Astrocyte (in vitro differentiated cells and primary cell): ENCODE measurements at regions not wholly inside any gene's neighbourhood (a gene's known extent, or its start where the extent isn't known, plus 50 kb on each side); places are given as distances from the start of the nearest gene placed in this dataset.

Experiments
- DNase-seq: peaks from one replicate; pipeline ENCODE4 v3.0.0-alpha.2; 2010; ENCODE audit warnings: low read depth
- FAIRE-seq: peaks from 2 replicates; lab custom pipeline; 2011; peaks lifted over from hg19 to GRCh38; lab: Jason Lieb, UNC
- H2AFZ ChIP-seq: 2 replicates; pipeline ENCODE4 v1.6.0; 2012; ENCODE audit warnings: low read depth, low read length, inconsistent platforms
- H3K27ac ChIP-seq: 2 replicates; pipeline ENCODE4 v1.5.1; 2011; ENCODE audit warnings: low read depth, low read length, inconsistent platforms
- H3K27me3 ChIP-seq: 2 replicates; pipeline ENCODE4 v1.6.0; 2011; ENCODE audit warnings: low read length, inconsistent platforms; ENCODE audit not compliant: insufficient read depth
- H3K36me3 ChIP-seq: 2 replicates; pipeline ENCODE4 v1.5.1; 2011; ENCODE audit warnings: low read length, inconsistent platforms; ENCODE audit not compliant: insufficient read depth
- H3K4me1 ChIP-seq: 2 replicates; pipeline ENCODE4 v1.5.1; 2011; ENCODE audit warnings: low read length, inconsistent platforms; ENCODE audit not compliant: insufficient read depth
- H3K4me2 ChIP-seq: 2 replicates; pipeline ENCODE4 v1.6.0; 2012; ENCODE audit warnings: low read length, inconsistent platforms
- H3K4me3 ChIP-seq: 2 replicates; pipeline ENCODE4 v1.5.1; 2011; ENCODE audit warnings: low read depth, mild to moderate bottlenecking, low read length, inconsistent platforms; ENCODE audit not compliant: insufficient read depth
- H3K79me2 ChIP-seq: 2 replicates; pipeline ENCODE4 v1.6.0; 2012; ENCODE audit warnings: mild to moderate bottlenecking, low read length, inconsistent platforms; ENCODE audit not compliant: insufficient read depth
- H3K9ac ChIP-seq: 2 replicates; pipeline ENCODE4 v1.6.0; 2012; ENCODE audit warnings: mild to moderate bottlenecking, low read length, inconsistent platforms
- H3K9me3 ChIP-seq: 2 replicates; pipeline ENCODE4 v1.5.1; 2012; ENCODE audit warnings: low read depth, mild to moderate bottlenecking, low read length, inconsistent platforms; ENCODE audit not compliant: insufficient read depth
- H4K20me1 ChIP-seq: 2 replicates; pipeline ENCODE4 v1.6.0; 2012; ENCODE audit warnings: low read length, inconsistent platforms; ENCODE audit not compliant: insufficient read depth
- H3K27ac Mint-ChIP-seq: one replicate; pipeline ENCODE4 v1.8.0; 2021; ENCODE audit warnings: mild to moderate bottlenecking, mixed read lengths; ENCODE audit not compliant: unreplicated experiment
- H3K27me3 Mint-ChIP-seq: one replicate; pipeline ENCODE4 v1.8.0; 2021; ENCODE audit warnings: low read depth, mixed read lengths; ENCODE audit not compliant: unreplicated experiment
- H3K36me3 Mint-ChIP-seq: one replicate; pipeline ENCODE4 v1.8.0; 2021; ENCODE audit warnings: low read depth, mixed read lengths; ENCODE audit not compliant: unreplicated experiment
- H3K4me1 Mint-ChIP-seq: one replicate; pipeline ENCODE4 v1.8.0; 2021; ENCODE audit warnings: low read depth, mixed read lengths; ENCODE audit not compliant: unreplicated experiment
- H3K4me3 Mint-ChIP-seq: one replicate; pipeline ENCODE4 v1.8.0; 2021; ENCODE audit warnings: mild to moderate bottlenecking, moderate library complexity, mixed read lengths; ENCODE audit not compliant: unreplicated experiment
- H3K9me3 Mint-ChIP-seq: one replicate; pipeline ENCODE4 v1.8.0; 2021; ENCODE audit warnings: mild to moderate bottlenecking, mixed read lengths; ENCODE audit not compliant: unreplicated experiment
- EZH2 ChIP-seq: IDR thresholded peaks from 2 replicates; pipeline ENCODE4 v1.6.1; 2012; ENCODE audit warnings: mild to moderate bottlenecking, low read length, inconsistent platforms; ENCODE audit not compliant: insufficient read depth
- TF ChIP-seq, protein P1 (sequence below): IDR thresholded peaks from 2 replicates; pipeline ENCODE4 v1.5.1; 2011; ENCODE audit warnings: low read depth, mild to moderate bottlenecking, inconsistent platforms, low read length, moderate library complexity; ENCODE audit not compliant: insufficient read depth

DNA sequence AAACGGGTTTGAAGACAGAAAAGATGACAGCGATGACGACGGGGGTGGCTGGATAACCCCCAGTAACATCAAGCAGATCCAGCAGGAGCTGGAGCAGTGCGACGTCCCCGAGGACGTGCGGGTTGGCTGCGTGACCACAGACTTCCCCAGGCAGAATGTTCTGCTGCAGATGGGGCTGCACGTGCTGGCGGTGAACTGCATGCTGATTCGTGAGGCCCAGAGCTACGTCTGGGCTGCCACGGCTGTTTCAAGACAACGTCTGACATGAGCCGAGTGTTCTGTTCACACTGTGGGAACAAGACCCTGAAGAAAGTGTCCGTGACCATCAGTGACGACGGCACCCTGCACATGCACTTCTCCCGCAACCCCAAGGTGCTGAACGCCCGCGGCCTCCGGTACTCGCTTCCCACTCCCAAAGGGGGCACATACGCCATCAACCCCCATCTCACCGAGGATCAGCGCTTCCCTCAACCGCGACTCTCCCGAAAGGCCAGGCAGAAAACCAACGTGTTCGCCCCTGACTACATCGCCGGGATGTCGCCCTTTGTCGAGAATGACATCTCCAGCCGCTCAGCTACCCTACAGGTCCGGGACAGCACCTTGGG lies 319.2 kb upstream of the SLC7A11 start:
- H3K27me3 ChIP-seq, result no peaks in the 10 kb centered on the region
- H3K4me1 Mint-ChIP-seq, result peaks cover 9% of the 10 kb centered on the region
- H3K36me3 Mint-ChIP-seq, result no peaks in the 10 kb centered on the region
- FAIRE-seq (no peak), DNase-seq (no peak)
- H3K9me3 ChIP-seq, result no peaks in the 10 kb centered on the region
- no peak overlapping the region for H3K4me3 ChIP-seq
- no peaks in the 10 kb centered on the region for H4K20me1 ChIP-seq
- TF ChIP-seq, protein P1, sequence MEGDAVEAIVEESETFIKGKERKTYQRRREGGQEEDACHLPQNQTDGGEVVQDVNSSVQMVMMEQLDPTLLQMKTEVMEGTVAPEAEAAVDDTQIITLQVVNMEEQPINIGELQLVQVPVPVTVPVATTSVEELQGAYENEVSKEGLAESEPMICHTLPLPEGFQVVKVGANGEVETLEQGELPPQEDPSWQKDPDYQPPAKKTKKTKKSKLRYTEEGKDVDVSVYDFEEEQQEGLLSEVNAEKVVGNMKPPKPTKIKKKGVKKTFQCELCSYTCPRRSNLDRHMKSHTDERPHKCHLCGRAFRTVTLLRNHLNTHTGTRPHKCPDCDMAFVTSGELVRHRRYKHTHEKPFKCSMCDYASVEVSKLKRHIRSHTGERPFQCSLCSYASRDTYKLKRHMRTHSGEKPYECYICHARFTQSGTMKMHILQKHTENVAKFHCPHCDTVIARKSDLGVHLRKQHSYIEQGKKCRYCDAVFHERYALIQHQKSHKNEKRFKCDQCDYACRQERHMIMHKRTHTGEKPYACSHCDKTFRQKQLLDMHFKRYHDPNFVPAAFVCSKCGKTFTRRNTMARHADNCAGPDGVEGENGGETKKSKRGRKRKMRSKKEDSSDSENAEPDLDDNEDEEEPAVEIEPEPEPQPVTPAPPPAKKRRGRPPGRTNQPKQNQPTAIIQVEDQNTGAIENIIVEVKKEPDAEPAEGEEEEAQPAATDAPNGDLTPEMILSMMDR, result no peak
- TF ChIP-seq EZH2, result no peak
- H3K9me3 Mint-ChIP-seq, result no peaks in the 10 kb centered on the region
- H3K27me3 Mint-ChIP-seq, result no peaks in the 10 kb centered on the region
- H3K27ac Mint-ChIP-seq, result no peak overlapping the region
- H3K79me2 ChIP-seq, result no peaks in the 10 kb centered on the region
- no peak overlapping the region for H3K27ac ChIP-seq
- H3K4me2 ChIP-seq, result no peak overlapping the region
- H2AFZ ChIP-seq, result no peak overlapping the region
- H3K4me3 Mint-ChIP-seq, result no peak overlapping the region
- H3K4me1 ChIP-seq, result peaks cover 4% of the 10 kb centered on the region
- no peak overlapping the region for H3K9ac ChIP-seq
- no peaks in the 10 kb centered on the region for H3K36me3 ChIP-seq

DNA sequence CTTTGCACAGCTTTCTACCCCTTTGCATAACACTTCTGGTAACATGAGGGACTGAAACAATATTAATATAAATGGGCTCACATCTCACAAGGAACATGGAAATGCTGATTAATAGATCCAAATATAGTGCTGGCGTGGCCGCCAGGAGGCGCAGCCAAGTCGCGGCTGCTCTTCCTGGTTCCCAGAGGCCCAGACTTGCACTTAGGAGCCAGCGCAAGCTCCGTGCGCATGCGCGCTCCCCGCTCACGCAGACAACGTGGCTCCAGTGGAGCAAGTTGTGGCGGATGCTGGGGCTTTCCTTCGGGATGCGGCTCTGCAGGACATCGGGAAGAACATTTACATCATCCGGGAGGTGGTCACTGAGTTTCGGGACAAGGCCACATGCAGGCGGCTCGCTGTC lies 318.3 kb upstream of the SLC7A11 start:
- H3K27me3 ChIP-seq, result no peaks in the 10 kb centered on the region

DNA sequence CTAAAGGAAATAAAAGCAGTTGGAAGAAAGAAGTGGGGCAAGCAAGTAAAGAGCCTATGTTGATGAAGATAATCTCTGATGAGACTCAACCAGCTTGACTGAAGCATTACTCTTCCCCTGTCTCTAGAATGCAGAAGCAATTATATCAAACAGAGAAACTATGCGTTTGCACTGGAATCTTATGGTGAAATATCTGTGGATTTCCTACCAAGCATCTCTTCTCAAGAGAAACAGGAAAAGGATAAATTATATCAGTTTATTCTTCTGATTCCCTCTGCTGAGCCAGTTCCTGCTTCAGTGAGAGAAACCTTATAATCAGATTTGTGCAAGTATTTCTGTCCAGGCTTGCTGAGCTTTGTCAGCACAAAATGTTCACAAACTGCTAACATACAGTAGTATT lies 316.7 kb upstream of the SLC7A11 start:
- Histone ChIP-seq H3K79me2 (no peaks in the 10 kb centered on the region), H3K4me3 (no peak overlapping the region), H3K27ac (no peak overlapping the region), H2AFZ (no peak overlapping the region), H3K36me3 (no peaks in the 10 kb centered on the region), H3K9me3 (no peaks in the 10 kb centered on the region), H4K20me1 (no peaks in the 10 kb centered on the region), H3K27me3 (no peaks in the 10 kb centered on the region), H3K4me1 (no peaks in the 10 kb centered on the region), H3K9ac (no peak overlapping the region), H3K4me2 (no peak overlapping the region)
- Mint-ChIP-seq H3K4me1 (peaks cover 4% of the 10 kb centered on the region), H3K27ac (no peak overlapping the region), H3K27me3 (no peaks in the 10 kb centered on the region), H3K4me3 (no peak overlapping the region), H3K9me3 (no peaks in the 10 kb centered on the region), H3K36me3 (no peaks in the 10 kb centered on the region)
- no peak for FAIRE-seq
- TF ChIP-seq EZH2, result no peak
- TF ChIP-seq, protein P1, result no peak
- DNase-seq, result no peak

More for the DNA sequence above, 318.3 kb upstream of the SLC7A11 start:
- Histone ChIP-seq H3K79me2 (no peaks in the 10 kb centered on the region), H3K27ac (no peak overlapping the region), H3K4me1 (peaks cover under 1% of the 10 kb centered on the region), H3K4me2 (no peak overlapping the region), H3K36me3 (no peaks in the 10 kb centered on the region), H3K4me3 (no peak overlapping the region), H2AFZ (no peak overlapping the region), H3K9me3 (no peaks in the 10 kb centered on the region), H4K20me1 (no peaks in the 10 kb centered on the region), H3K9ac (no peak overlapping the region)
- no peaks in the 10 kb centered on the region for H3K36me3 Mint-ChIP-seq
- no peak overlapping the region for H3K27ac Mint-ChIP-seq
- no peak overlapping the region for H3K4me3 Mint-ChIP-seq
- FAIRE-seq (no peak), DNase-seq (no peak)
- H3K4me1 Mint-ChIP-seq, result peaks cover 4% of the 10 kb centered on the region
- no peak for TF ChIP-seq EZH2
- TF ChIP-seq, protein P1, result no peak
- no peaks in the 10 kb centered on the region for H3K27me3 Mint-ChIP-seq
- no peaks in the 10 kb centered on the region for H3K9me3 Mint-ChIP-seq
